Naive thymus-derived CD4-positive, alpha-beta T cell (primary cell): ENCODE measurements at regions not wholly inside any gene's neighbourhood (a gene's known extent, or its start where the extent isn't known, plus 50 kb on each side); places are given as distances from the start of the nearest gene placed in this dataset.

Experiments used
- ATAC-seq: fragments of 150-1000 bp; cut with Tn5 transposase; 2 replicates; pipeline ENCODE4 v1.10.0; 2021; ENCODE audit warnings: mild to moderate bottlenecking, moderate library complexity
- CTCF ChIA-PET: fragments of 350-600 bp; sonication (Branson Sonifier 250); formaldehyde crosslinking; loops from one replicate; lab custom pipeline; 2021; ENCODE audit warnings: antibody characterized with exemption; lab: Charles Lee
- POLR2A ChIA-PET: fragments of 350-600 bp; sonication (Branson Sonifier 250); formaldehyde crosslinking; loops from one replicate; lab custom pipeline; 2021; ENCODE audit warnings: antibody characterized with exemption, inconsistent platforms; lab: Charles Lee
- DNase-seq, 9 donors: peaks; one replicate each; pipeline versions ENCODE4 v3.0.0 to v3.0.0-alpha.2; 2020 to 2022; ENCODE audit warnings: mixed read lengths in 1 of 9
- H3K27ac ChIP-seq: one replicate; pipeline ENCODE4 v1.7.0; 2013; ENCODE audit warnings: mild to moderate bottlenecking, low read depth, low read length, moderate library complexity
- H3K27me3 ChIP-seq, 2 donors: one replicate each; pipeline ENCODE4 v1.7.0; 2013; ENCODE audit warnings: low read length in 2 of 2, mild to moderate bottlenecking in 2 of 2, moderate library complexity in 2 of 2; ENCODE audit not compliant: control insufficient read depth in 2 of 2, insufficient read depth in 2 of 2
- H3K36me3 ChIP-seq, 3 experiments: 1 replicate in 2 of 3; 2 replicates in 1 of 3; pipeline ENCODE4 v1.7.0; 2013; ENCODE audit warnings: low read length in 3 of 3, mild to moderate bottlenecking in 3 of 3, moderate library complexity in 1 of 3; ENCODE audit not compliant: insufficient read depth in 3 of 3, control insufficient read depth in 2 of 3
- H3K4me1 ChIP-seq, 2 donors: one replicate each; pipeline ENCODE4 v1.7.0; 2013; ENCODE audit warnings: low read length in 2 of 2, mild to moderate bottlenecking in 2 of 2, moderate library complexity in 1 of 2; ENCODE audit not compliant: control insufficient read depth in 2 of 2, insufficient read depth in 2 of 2
- H3K4me3 ChIP-seq: 2 replicates; pipeline ENCODE4 v1.7.0; 2013; ENCODE audit warnings: mild to moderate bottlenecking, low read length
- H3K9me3 ChIP-seq, 3 experiments: 1 replicate in 2 of 3; 2 replicates in 1 of 3; pipeline ENCODE4 v1.7.0; 2013; ENCODE audit warnings: low read length in 3 of 3; ENCODE audit not compliant: control insufficient read depth in 2 of 3
- H3K27ac Mint-ChIP-seq, 9 donors: one replicate each; pipeline ENCODE4 v1.8.0; 2020 to 2022; ENCODE audit warnings: mixed read lengths in 9 of 9, mild to moderate bottlenecking in 8 of 9, moderate library complexity in 5 of 9, inconsistent platforms in 2 of 9
- H3K27me3 Mint-ChIP-seq, 5 donors: one replicate each; pipeline ENCODE4 v1.8.0; 2021 to 2022; ENCODE audit warnings: mixed read lengths in 5 of 5, mild to moderate bottlenecking in 1 of 5
- H3K36me3 Mint-ChIP-seq, 5 donors: one replicate each; pipeline ENCODE4 v1.8.0; 2020 to 2022; ENCODE audit warnings: mixed read lengths in 5 of 5, mild to moderate bottlenecking in 3 of 5, inconsistent platforms in 1 of 5
- H3K4me1 Mint-ChIP-seq, 7 donors: one replicate each; pipeline ENCODE4 v1.8.0; 2020 to 2022; ENCODE audit warnings: mixed read lengths in 7 of 7, mild to moderate bottlenecking in 3 of 7, inconsistent platforms in 1 of 7
- H3K4me3 Mint-ChIP-seq, 10 donors: one replicate each; pipeline ENCODE4 v1.8.0; 2020 to 2022; ENCODE audit warnings: mild to moderate bottlenecking in 10 of 10, mixed read lengths in 10 of 10, moderate library complexity in 6 of 10, inconsistent platforms in 2 of 10
- H3K9me3 Mint-ChIP-seq, 11 donors: one replicate each; pipeline ENCODE4 v1.8.0; 2020 to 2022; ENCODE audit warnings: mixed read lengths in 11 of 11, mild to moderate bottlenecking in 4 of 11, inconsistent platforms in 1 of 11, moderate library complexity in 1 of 11
- intact Hi-C, 2 donors: fragments of 100-400 bp; cut with micrococcal nuclease; formaldehyde crosslinking; loops; one replicate each; pipeline ENCODE4 v1.15.1; 2023

GRCh38 chr11:111012491-111012890 is 233.0 kb upstream of the POU2AF2 start:
- intact Hi-C loops = no loop called here
- Histone ChIP-seq H3K27ac (no peak overlapping the region), H3K4me1 (no peaks in the 10 kb centered on the region), H3K27me3 (no peaks in the 10 kb centered on the region), H3K4me3 (no peak overlapping the region), H3K36me3 (no peaks in the 10 kb centered on the region), H3K9me3 (no peaks in the 10 kb centered on the region)
- DNase-seq = no peak
- POLR2A ChIA-PET = no interaction called here
- Mint-ChIP-seq H3K4me3 (no peak overlapping the region), H3K36me3 (no peaks in the 10 kb centered on the region), H3K9me3 (peaks cover 0 to 4% (median 0%) of the 10 kb centered on the region in 11 donors), H3K27ac (no peak overlapping the region), H3K27me3 (peaks cover 0 to 32% (median 13%) of the 10 kb centered on the region in 5 donors), H3K4me1 (no peaks in the 10 kb centered on the region)
- CTCF ChIA-PET = no interaction called here
- no peak for ATAC-seq

DNA sequence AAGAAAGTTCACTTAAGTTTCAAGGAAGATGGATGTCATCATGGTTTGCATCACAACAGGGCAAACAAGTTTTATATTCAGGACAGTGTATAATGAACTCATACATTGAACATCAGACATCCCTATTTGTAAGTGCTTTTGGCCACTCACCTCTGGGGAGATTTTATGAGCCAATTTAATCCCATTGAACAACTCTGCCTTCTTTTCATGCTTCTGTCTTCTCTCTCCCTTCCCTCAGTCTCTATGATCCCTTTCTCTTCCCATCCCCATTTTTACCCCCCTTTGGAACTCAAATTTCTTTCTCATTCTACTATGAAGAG is 234.3 kb upstream of the POU2AF2 start:
- H3K4me1 Mint-ChIP-seq = no peaks in the 10 kb centered on the region
- no peaks in the 10 kb centered on the region for H3K9me3 ChIP-seq
- ATAC-seq (no peak), DNase-seq (no peak)
- H3K27ac Mint-ChIP-seq = no peak overlapping the region
- no peak overlapping the region for H3K4me3 ChIP-seq
- CTCF ChIA-PET = no interaction called here
- H3K36me3 Mint-ChIP-seq = no peaks in the 10 kb centered on the region
- peaks cover 0 to 32% (median 13%) of the 10 kb centered on the region in 5 donors for H3K27me3 Mint-ChIP-seq
- H3K27ac ChIP-seq = no peak overlapping the region
- POLR2A ChIA-PET = no interaction called here
- no peaks in the 10 kb centered on the region for H3K27me3 ChIP-seq
- intact Hi-C loops = no loop called here
- H3K36me3 ChIP-seq = no peaks in the 10 kb centered on the region
- H3K4me3 Mint-ChIP-seq = no peak overlapping the region
- peaks cover 0 to 4% (median 0%) of the 10 kb centered on the region in 11 donors for H3K9me3 Mint-ChIP-seq
- H3K4me1 ChIP-seq = no peaks in the 10 kb centered on the region

DNA sequence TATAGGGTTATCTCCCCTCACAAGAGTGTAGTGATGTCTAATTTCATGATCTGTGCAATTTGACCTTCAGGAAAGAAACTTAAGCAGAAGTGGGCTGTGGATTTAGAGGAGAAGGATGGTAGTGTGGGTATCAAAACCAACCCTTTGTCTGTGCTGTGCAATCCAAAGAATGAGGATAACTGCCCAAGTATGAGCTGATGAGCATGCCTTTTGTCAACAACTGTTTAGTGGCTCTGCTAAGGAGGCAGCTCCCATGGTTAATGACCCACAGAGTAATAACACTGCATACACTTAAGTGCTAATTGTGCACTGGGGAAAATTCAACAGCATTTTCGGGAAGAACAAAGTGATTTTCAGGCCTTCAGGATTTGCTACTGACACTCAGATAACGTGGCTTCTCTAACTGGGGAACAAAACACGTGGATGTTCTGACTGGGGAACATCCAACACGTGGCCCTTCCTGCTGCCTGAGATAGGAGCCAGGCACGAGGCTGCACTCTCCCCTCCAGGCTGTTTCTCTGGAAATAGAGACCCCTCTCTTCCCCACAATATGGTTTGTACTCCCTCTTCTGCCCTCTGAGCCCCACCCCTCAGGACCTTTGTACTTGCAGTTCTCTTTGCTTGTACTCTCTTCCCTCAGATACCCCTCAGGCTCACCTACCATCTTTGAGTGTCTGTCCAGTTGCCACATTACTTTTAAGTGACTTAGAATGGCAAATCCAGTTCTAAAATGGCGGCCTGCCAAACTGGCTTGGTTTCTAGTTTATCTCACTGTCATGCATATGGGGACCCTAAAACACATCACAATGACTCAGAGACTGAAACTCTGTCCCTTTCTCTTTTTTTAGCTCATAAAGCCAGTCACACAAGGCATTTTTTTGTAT is 234.9 kb upstream of the POU2AF2 start:
- no peaks in the 10 kb centered on the region for H3K36me3 Mint-ChIP-seq
- H3K36me3 ChIP-seq = no peaks in the 10 kb centered on the region
- H3K4me3 ChIP-seq = no peak overlapping the region
- H3K27ac ChIP-seq = no peak overlapping the region
- no peaks in the 10 kb centered on the region for H3K4me1 Mint-ChIP-seq
- DNase-seq = no peak
- no peaks in the 10 kb centered on the region for H3K27me3 ChIP-seq
- CTCF ChIA-PET = no interaction called here
- ATAC-seq = no peak
- no peak overlapping the region for H3K4me3 Mint-ChIP-seq
- H3K27me3 Mint-ChIP-seq = peaks cover 0 to 32% (median 13%) of the 10 kb centered on the region in 5 donors
- no peaks in the 10 kb centered on the region for H3K4me1 ChIP-seq
- no peaks in the 10 kb centered on the region for H3K9me3 ChIP-seq
- intact Hi-C loops = no loop called here
- no peak overlapping the region for H3K27ac Mint-ChIP-seq
- POLR2A ChIA-PET = no interaction called here
- peaks cover 0 to 4% (median 0%) of the 10 kb centered on the region in 11 donors for H3K9me3 Mint-ChIP-seq

DNA sequence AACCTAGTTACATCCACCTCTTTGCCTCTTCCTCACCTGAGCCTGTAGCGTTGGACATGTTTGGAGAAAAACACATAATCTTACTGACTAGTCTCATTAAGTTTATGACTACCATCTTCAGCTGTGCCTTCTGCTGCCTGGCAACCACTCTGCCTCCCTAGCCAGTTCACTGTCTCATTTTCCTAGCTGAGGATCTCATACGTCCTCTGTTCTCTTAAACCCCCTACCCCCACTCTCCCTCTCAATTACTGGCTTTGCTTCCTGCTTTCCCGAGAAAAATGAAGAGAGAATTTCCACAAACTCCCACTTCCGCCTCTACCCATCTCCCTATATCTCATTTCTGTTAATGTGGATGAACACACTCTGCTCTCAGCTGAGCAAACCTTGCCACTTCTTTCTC is 239.3 kb upstream of the POU2AF2 start:
- ChIA-PET POLR2A (no interaction called here), CTCF (no interaction called here)
- H3K27ac ChIP-seq = no peak overlapping the region
- no peaks in the 10 kb centered on the region for H3K9me3 ChIP-seq
- no peaks in the 10 kb centered on the region for H3K4me1 Mint-ChIP-seq
- H3K4me3 Mint-ChIP-seq = no peak overlapping the region
- no peaks in the 10 kb centered on the region for H3K36me3 ChIP-seq
- peaks cover 0 to 13% (median 9%) of the 10 kb centered on the region in 5 donors for H3K27me3 Mint-ChIP-seq
- intact Hi-C loops = no loop called here
- H3K9me3 Mint-ChIP-seq = peaks cover 0 to under 1% (median 0%) of the 10 kb centered on the region in 11 donors
- H3K36me3 Mint-ChIP-seq = no peaks in the 10 kb centered on the region
- H3K4me1 ChIP-seq = no peaks in the 10 kb centered on the region
- H3K27me3 ChIP-seq = no peaks in the 10 kb centered on the region
- no peak for ATAC-seq
- no peak overlapping the region for H3K27ac Mint-ChIP-seq
- H3K4me3 ChIP-seq = no peak overlapping the region
- no peak for DNase-seq

- CTCF ChIA-PET = no interaction called here
- H3K36me3 Mint-ChIP-seq = no peaks in the 10 kb centered on the region
Observed at GRCh38 chr11:111001986-111002611, 243.4 kb upstream of the POU2AF2 start.

GRCh38 chr11:111001081-111001430 is 244.5 kb upstream of the POU2AF2 start:
- no peak for ATAC-seq
- Histone ChIP-seq H3K4me1 (no peaks in the 10 kb centered on the region), H3K4me3 (no peak overlapping the region), H3K27ac (no peak overlapping the region), H3K9me3 (no peaks in the 10 kb centered on the region), H3K27me3 (no peaks in the 10 kb centered on the region), H3K36me3 (no peaks in the 10 kb centered on the region)
- no peak for DNase-seq
- H3K27ac Mint-ChIP-seq = no peak overlapping the region
- POLR2A ChIA-PET = no interaction called here
- H3K9me3 Mint-ChIP-seq = peaks cover 0 to 3% (median 0%) of the 10 kb centered on the region in 11 donors
- CTCF ChIA-PET = no interaction called here
- peaks cover 0 to 7% (median 0%) of the 10 kb centered on the region in 5 donors for H3K27me3 Mint-ChIP-seq
- intact Hi-C loops = no loop called here
- no peaks in the 10 kb centered on the region for H3K36me3 Mint-ChIP-seq
- no peaks in the 10 kb centered on the region for H3K4me1 Mint-ChIP-seq
- no peak overlapping the region for H3K4me3 Mint-ChIP-seq

More at GRCh38 chr11:111001986-111002611, 243.4 kb upstream of the POU2AF2 start:
- Mint-ChIP-seq H3K27ac (no peak overlapping the region), H3K27me3 (peaks cover 0 to 7% (median 0%) of the 10 kb centered on the region in 5 donors), H3K9me3 (peaks cover 0 to 1% (median 0%) of the 10 kb centered on the region in 11 donors), H3K4me1 (no peaks in the 10 kb centered on the region), H3K4me3 (no peak overlapping the region)
- no peak for ATAC-seq
- H3K4me3 ChIP-seq = no peak overlapping the region
- no peak for DNase-seq
- no peaks in the 10 kb centered on the region for H3K4me1 ChIP-seq
- no peak overlapping the region for H3K27ac ChIP-seq
- H3K36me3 ChIP-seq = no peaks in the 10 kb centered on the region
- H3K27me3 ChIP-seq = no peaks in the 10 kb centered on the region
- intact Hi-C loops = no loop called here
- POLR2A ChIA-PET = no interaction called here
- H3K9me3 ChIP-seq = no peaks in the 10 kb centered on the region
